ENCODE measurements at regions not wholly inside any gene's neighbourhood (a gene's known extent, or its start where the extent isn't known, plus 50 kb on each side); places are given as distances from the start of the nearest gene placed in this dataset.

GRCh38 chr2:150690870-150691269 lies 203.4 kb upstream of the RND3 start:
- Histone ChIP-seq H3K27me3 (ENCODE audit: insufficient read depth, low read length, poor library complexity, severe bottlenecking) (no peaks in the 10 kb centered on the region), H3K27ac (ENCODE audit: low read depth, low read length) (no peak overlapping the region), H3K36me3 (ENCODE audit: insufficient read depth, low read length) (no peaks in the 10 kb centered on the region), H3K4me1 (ENCODE audit: insufficient read depth, low read length) (no peaks in the 10 kb centered on the region), H3K4me3 (ENCODE audit: low read length) (no peak overlapping the region), H3K9me3 (ENCODE audit: low read length) (no peaks in the 10 kb centered on the region)
- DNase-seq: no peak
- H3K36me3 Mint-ChIP-seq: no peaks in the 10 kb centered on the region
- CTCF ChIA-PET: no interaction called here
- H3K4me3 Mint-ChIP-seq: no peak overlapping the region
- peaks cover 0 to 2% of the 10 kb centered on the region in 2 donors for H3K27me3 Mint-ChIP-seq
- no peak overlapping the region for H3K27ac Mint-ChIP-seq
- POLR2A ChIA-PET: no interaction called here
- H3K9me3 Mint-ChIP-seq: peaks cover 0 to 3% (median 0%) of the 10 kb centered on the region in 5 donors
- H3K4me1 Mint-ChIP-seq: no peaks in the 10 kb centered on the region

GRCh38 chr2:150690261-150690660 lies 202.8 kb upstream of the RND3 start:
- no peak overlapping the region for H3K4me3 ChIP-seq (ENCODE audit: low read length)
- no peak for DNase-seq
- H3K4me1 ChIP-seq (ENCODE audit: insufficient read depth, low read length): no peaks in the 10 kb centered on the region
- H3K27ac Mint-ChIP-seq: no peak overlapping the region
- no peak overlapping the region for H3K4me3 Mint-ChIP-seq
- no peaks in the 10 kb centered on the region for H3K4me1 Mint-ChIP-seq
- no peaks in the 10 kb centered on the region for H3K36me3 Mint-ChIP-seq
- H3K27me3 Mint-ChIP-seq: peaks cover 0 to 2% of the 10 kb centered on the region in 2 donors
- H3K27ac ChIP-seq (ENCODE audit: low read depth, low read length): no peak overlapping the region
- no peaks in the 10 kb centered on the region for H3K36me3 ChIP-seq (ENCODE audit: insufficient read depth, low read length)
- ChIA-PET CTCF (no interaction called here), POLR2A (no interaction called here)
- H3K27me3 ChIP-seq (ENCODE audit: insufficient read depth, low read length, poor library complexity, severe bottlenecking): no peaks in the 10 kb centered on the region
- H3K9me3 Mint-ChIP-seq: peaks cover 0 to 3% (median 0%) of the 10 kb centered on the region in 5 donors
- no peaks in the 10 kb centered on the region for H3K9me3 ChIP-seq (ENCODE audit: low read length)

- no peak overlapping the region for H3K4me3 ChIP-seq (ENCODE audit: low read length)
- Mint-ChIP-seq H3K4me3 (no peak overlapping the region), H3K27me3 (peaks cover 0 to 2% of the 10 kb centered on the region in 2 donors), H3K36me3 (no peaks in the 10 kb centered on the region), H3K4me1 (no peaks in the 10 kb centered on the region), H3K27ac (no peak overlapping the region), H3K9me3 (peaks cover 0 to 3% (median 0%) of the 10 kb centered on the region in 5 donors)
- DNase-seq: no peak
- no peak overlapping the region for H3K27ac ChIP-seq (ENCODE audit: low read depth, low read length)
- no peaks in the 10 kb centered on the region for H3K4me1 ChIP-seq (ENCODE audit: insufficient read depth, low read length)
- no peaks in the 10 kb centered on the region for H3K36me3 ChIP-seq (ENCODE audit: insufficient read depth, low read length)
- no peaks in the 10 kb centered on the region for H3K27me3 ChIP-seq (ENCODE audit: insufficient read depth, low read length, poor library complexity, severe bottlenecking)
- no peaks in the 10 kb centered on the region for H3K9me3 ChIP-seq (ENCODE audit: low read length)
- ChIA-PET POLR2A (no interaction called here), CTCF (no interaction called here)
These were observed 202.1 kb upstream of the RND3 start for GRCh38 chr2:150689590-150689989.

DNA sequence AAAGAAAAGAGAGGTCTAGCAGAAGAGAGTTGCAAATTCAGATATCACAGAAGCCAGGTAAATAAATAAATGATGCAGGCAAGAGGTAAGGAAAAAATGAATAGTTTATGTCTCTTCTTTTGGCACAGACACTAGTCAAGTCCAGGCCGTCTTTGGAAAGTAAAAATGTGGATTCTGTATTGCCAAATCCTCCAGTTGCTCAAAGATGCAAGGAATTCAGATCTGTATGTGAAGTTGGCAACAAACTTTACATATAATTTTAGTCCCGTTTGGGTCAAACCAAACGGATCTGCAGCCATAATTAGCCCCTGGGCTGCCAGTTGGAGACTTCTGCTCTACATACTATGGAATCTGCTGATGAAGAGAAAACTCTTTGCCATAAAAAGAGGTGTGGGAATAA lies 200.5 kb upstream of the RND3 start:
- Histone ChIP-seq H3K4me3 (ENCODE audit: low read length) (no peak overlapping the region), H3K27me3 (ENCODE audit: insufficient read depth, low read length, poor library complexity, severe bottlenecking) (no peaks in the 10 kb centered on the region), H3K36me3 (ENCODE audit: insufficient read depth, low read length) (no peaks in the 10 kb centered on the region), H3K27ac (ENCODE audit: low read depth, low read length) (no peak overlapping the region), H3K4me1 (ENCODE audit: insufficient read depth, low read length) (no peaks in the 10 kb centered on the region), H3K9me3 (ENCODE audit: low read length) (no peaks in the 10 kb centered on the region)
- no peaks in the 10 kb centered on the region for H3K4me1 Mint-ChIP-seq
- CTCF ChIA-PET: no interaction called here
- POLR2A ChIA-PET: no interaction called here
- no peaks in the 10 kb centered on the region for H3K36me3 Mint-ChIP-seq
- no peaks in the 10 kb centered on the region for H3K27me3 Mint-ChIP-seq
- no peaks in the 10 kb centered on the region for H3K9me3 Mint-ChIP-seq
- DNase-seq: no peak
- no peak overlapping the region for H3K4me3 Mint-ChIP-seq
- H3K27ac Mint-ChIP-seq: no peak overlapping the region

GRCh38 chr2:150686391-150686790 lies 198.9 kb upstream of the RND3 start:
- Histone ChIP-seq H3K36me3 (ENCODE audit: insufficient read depth, low read length) (no peaks in the 10 kb centered on the region), H3K27ac (ENCODE audit: low read depth, low read length) (no peak overlapping the region), H3K27me3 (ENCODE audit: insufficient read depth, low read length, poor library complexity, severe bottlenecking) (no peaks in the 10 kb centered on the region), H3K4me3 (ENCODE audit: low read length) (no peak overlapping the region), H3K9me3 (ENCODE audit: low read length) (no peaks in the 10 kb centered on the region), H3K4me1 (ENCODE audit: insufficient read depth, low read length) (no peaks in the 10 kb centered on the region)
- no peaks in the 10 kb centered on the region for H3K36me3 Mint-ChIP-seq
- no peaks in the 10 kb centered on the region for H3K27me3 Mint-ChIP-seq
- ChIA-PET POLR2A (no interaction called here), CTCF (no interaction called here)
- H3K4me1 Mint-ChIP-seq: no peaks in the 10 kb centered on the region
- DNase-seq: no peak
- H3K9me3 Mint-ChIP-seq: no peaks in the 10 kb centered on the region
- no peak overlapping the region for H3K27ac Mint-ChIP-seq
- no peak overlapping the region for H3K4me3 Mint-ChIP-seq

- H3K27ac Mint-ChIP-seq: peak overlapping the region in 1 of 8 donors; percentile 62
- DNase-seq: no peak
- H3K9me3 Mint-ChIP-seq: peaks cover 0 to 2% (median 0%) of the 10 kb centered on the region in 5 donors
- H3K27ac ChIP-seq (ENCODE audit: low read depth, low read length): no peak overlapping the region
- ChIA-PET CTCF (no interaction called here), POLR2A (no interaction called here)
- no peak overlapping the region for H3K4me3 Mint-ChIP-seq
- no peaks in the 10 kb centered on the region for H3K27me3 Mint-ChIP-seq
- H3K4me1 ChIP-seq (ENCODE audit: insufficient read depth, low read length): no peaks in the 10 kb centered on the region
- no peaks in the 10 kb centered on the region for H3K27me3 ChIP-seq (ENCODE audit: insufficient read depth, low read length, poor library complexity, severe bottlenecking)
- H3K4me3 ChIP-seq (ENCODE audit: low read length): no peak overlapping the region
- H3K36me3 ChIP-seq (ENCODE audit: insufficient read depth, low read length): no peaks in the 10 kb centered on the region
- H3K9me3 ChIP-seq (ENCODE audit: low read length): no peaks in the 10 kb centered on the region
- H3K4me1 Mint-ChIP-seq: no peaks in the 10 kb centered on the region
- no peaks in the 10 kb centered on the region for H3K36me3 Mint-ChIP-seq
These were observed 193.8 kb upstream of the RND3 start for GRCh38 chr2:150681120-150681804.

DNA sequence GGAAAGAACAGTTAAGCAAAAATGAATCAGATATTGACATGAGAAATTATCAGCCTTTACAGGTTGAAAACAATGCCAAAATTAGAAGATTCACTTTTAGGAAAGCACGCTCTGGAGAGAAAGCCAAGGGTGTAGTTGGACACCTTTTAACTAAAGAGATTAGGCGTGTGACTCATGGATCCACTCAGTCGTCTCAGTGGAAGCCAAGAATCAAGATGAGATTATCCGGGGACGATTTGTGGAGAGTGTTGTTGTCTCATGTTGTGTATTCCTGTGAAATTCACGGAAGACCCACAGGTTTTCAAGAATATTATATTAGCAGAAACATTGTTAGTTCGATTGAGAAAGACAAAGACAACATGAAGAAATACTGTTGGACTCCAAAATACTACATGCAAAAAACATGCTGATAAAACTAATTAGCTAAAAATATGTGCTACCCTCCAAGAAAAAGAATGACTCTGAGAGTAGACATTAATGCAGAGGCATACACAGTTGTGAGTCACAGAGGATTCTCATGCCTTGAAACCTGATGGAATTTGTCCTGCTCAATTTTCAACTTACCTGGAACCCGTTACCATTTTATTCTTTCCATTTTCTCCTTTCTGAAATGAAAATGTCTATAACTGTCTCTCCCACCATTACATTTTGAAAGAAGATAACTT lies 192.1 kb upstream of the RND3 start:
- Histone ChIP-seq H3K4me1 (ENCODE audit: insufficient read depth, low read length) (no peaks in the 10 kb centered on the region), H3K9me3 (ENCODE audit: low read length) (no peaks in the 10 kb centered on the region), H3K36me3 (ENCODE audit: insufficient read depth, low read length) (no peaks in the 10 kb centered on the region), H3K27ac (ENCODE audit: low read depth, low read length) (no peak overlapping the region), H3K27me3 (ENCODE audit: insufficient read depth, low read length, poor library complexity, severe bottlenecking) (no peaks in the 10 kb centered on the region), H3K4me3 (ENCODE audit: low read length) (no peak overlapping the region)
- Mint-ChIP-seq H3K27me3 (no peaks in the 10 kb centered on the region), H3K27ac (no peak overlapping the region), H3K9me3 (peaks cover 0 to 11% (median 0%) of the 10 kb centered on the region in 5 donors), H3K4me1 (no peaks in the 10 kb centered on the region), H3K4me3 (no peak overlapping the region), H3K36me3 (no peaks in the 10 kb centered on the region)
- ChIA-PET POLR2A (no interaction called here), CTCF (no interaction called here)
- DNase-seq: no peak

- Mint-ChIP-seq H3K4me1 (no peaks in the 10 kb centered on the region), H3K27ac (no peak overlapping the region), H3K4me3 (no peak overlapping the region), H3K36me3 (no peaks in the 10 kb centered on the region), H3K9me3 (peaks cover 0 to 11% (median 0%) of the 10 kb centered on the region in 5 donors), H3K27me3 (no peaks in the 10 kb centered on the region)
- Histone ChIP-seq H3K4me1 (ENCODE audit: insufficient read depth, low read length) (no peaks in the 10 kb centered on the region), H3K27ac (ENCODE audit: low read depth, low read length) (no peak overlapping the region), H3K27me3 (ENCODE audit: insufficient read depth, low read length, poor library complexity, severe bottlenecking) (no peaks in the 10 kb centered on the region), H3K9me3 (ENCODE audit: low read length) (no peaks in the 10 kb centered on the region), H3K4me3 (ENCODE audit: low read length) (no peak overlapping the region), H3K36me3 (ENCODE audit: insufficient read depth, low read length) (no peaks in the 10 kb centered on the region)
- DNase-seq: no peak
- ChIA-PET POLR2A (no interaction called here), CTCF (no interaction called here)
These were observed 190.1 kb upstream of the RND3 start for GRCh38 chr2:150677551-150677950.
